ENCODE measurements at regions not wholly inside any gene's neighbourhood (a gene's known extent, or its start where the extent isn't known, plus 50 kb on each side); places are given as distances from the start of the nearest gene placed in this dataset.
"Not testable (repeated sequence)": the region's sequence is repeated elsewhere in the genome, so short reads cannot be mapped to it uniquely, and the experiment has no call there.

- no peak for DNase-seq (ENCODE audit: low spot score)
These were observed 56.3 kb downstream of the SOX14 start for GRCh38 chr3:137820366-137820765.

GRCh38 chr3:137835096-137835495 lies 71.0 kb downstream of the SOX14 start:
- DNase-seq (ENCODE audit: low spot score): no peak

GRCh38 chr3:137845194-137845593 lies 81.1 kb downstream of the SOX14 start:
- no peak for DNase-seq (ENCODE audit: low spot score)

- no peak for DNase-seq (ENCODE audit: low spot score)
These were observed 81.6 kb downstream of the SOX14 start for GRCh38 chr3:137845666-137846065.

GRCh38 chr3:137852391-137852830 lies 88.3 kb downstream of the SOX14 start:
- DNase-seq (ENCODE audit: low spot score): no peak

DNA sequence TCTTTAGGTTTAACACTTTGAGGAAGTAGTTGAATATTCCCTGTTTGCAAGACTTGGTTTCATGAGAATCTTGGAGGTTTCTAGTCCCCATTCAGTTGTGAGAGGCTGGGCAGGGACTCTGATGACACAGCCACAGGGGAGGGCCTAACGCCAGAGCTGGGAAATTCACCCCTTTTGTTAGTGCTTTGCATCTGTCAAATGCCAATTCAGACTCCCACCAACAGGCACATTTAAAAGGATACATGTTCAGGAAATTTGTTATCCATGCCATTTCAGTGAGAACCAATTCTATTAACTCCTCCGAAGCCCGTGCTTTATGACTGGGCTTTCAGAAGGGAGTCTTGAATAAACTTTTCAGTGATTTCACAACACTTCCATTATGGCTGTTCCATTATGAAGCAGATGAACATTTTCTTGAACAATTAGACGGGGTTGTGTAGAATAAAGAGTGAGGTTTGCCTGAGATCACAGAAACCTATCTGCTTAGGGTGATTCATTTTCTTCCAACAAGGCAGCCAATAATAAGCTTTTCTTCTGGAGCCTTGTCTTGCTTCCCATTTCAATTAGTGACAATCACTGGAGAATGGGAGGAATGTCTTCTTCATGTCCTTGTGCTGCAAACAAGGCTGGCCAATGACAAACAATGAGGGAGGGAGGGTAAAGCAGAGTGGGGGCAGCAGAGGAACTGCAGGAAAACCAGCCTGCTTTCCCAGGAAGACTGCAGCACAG lies 90.6 kb downstream of the SOX14 start:
- DNase-seq (ENCODE audit: low spot score): no peak

GRCh38 chr3:137866001-137866400 lies 101.9 kb downstream of the SOX14 start:
- DNase-seq (ENCODE audit: low spot score): no peak

- no peak for DNase-seq (ENCODE audit: low spot score)
These were observed 102.8 kb downstream of the SOX14 start for GRCh38 chr3:137866933-137867332.

DNA sequence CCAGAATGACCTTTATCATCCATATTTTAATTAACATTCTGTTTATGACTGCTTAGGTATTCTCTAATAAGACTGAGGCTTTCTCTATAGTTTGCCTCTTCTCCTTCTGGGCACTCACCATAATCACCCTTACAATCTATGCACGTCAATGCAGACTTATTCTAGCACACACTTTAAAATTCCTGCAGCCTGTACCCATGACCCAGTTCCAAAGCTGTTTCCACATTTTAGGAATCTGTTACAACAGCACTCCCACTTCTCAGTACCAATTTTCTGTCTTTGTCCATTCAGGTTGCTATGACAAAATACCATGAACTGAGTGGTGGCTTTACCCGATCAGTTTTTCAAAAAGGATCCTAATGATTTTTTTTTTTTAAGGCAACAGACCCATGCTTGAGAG lies 103.5 kb downstream of the SOX14 start:
- no peak for DNase-seq (ENCODE audit: low spot score)

DNA sequence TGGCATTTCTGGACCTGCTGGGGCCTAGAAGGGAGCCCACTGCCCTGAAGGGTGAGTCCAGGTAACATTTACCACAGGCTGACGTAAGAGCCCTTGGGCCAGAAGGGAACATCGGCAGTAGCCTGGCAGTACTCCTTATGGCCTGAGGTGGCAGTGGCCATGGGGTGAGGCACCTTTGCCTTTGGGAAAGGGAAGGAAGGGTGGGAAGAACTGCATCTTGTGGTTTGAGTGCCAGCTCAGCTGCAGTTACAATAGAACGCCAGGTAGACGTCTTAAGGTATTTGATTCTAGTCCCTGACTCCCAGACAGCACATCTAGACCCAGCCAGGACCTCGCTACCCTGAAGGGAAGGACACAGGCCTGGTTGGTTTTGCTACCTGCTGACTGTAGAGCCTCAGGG lies 104.9 kb downstream of the SOX14 start:
- DNase-seq (ENCODE audit: low spot score): no peak

DNA sequence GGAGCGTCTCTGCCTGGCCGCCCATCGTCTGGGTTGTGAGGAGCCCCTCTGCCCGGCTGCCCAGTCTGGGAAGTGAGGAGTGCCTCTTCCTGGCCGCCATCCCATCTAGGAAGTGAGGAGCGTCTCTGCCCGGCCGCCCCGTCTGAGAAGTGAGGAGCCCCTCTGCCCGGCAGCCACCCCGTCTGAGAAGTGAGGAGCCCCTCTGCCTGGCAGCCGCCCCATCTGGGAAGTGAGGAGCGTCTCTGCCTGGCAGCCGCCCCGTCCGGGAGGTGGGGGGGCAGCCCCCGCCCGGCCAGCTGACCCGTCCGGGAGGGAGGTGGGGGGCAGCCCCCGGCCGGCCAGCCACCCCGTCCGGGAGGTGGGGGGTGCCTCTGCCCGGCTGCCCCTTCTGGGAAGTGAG lies 108.5 kb downstream of the SOX14 start:
- not testable (repeated sequence) for DNase-seq (ENCODE audit: low spot score)

DNA sequence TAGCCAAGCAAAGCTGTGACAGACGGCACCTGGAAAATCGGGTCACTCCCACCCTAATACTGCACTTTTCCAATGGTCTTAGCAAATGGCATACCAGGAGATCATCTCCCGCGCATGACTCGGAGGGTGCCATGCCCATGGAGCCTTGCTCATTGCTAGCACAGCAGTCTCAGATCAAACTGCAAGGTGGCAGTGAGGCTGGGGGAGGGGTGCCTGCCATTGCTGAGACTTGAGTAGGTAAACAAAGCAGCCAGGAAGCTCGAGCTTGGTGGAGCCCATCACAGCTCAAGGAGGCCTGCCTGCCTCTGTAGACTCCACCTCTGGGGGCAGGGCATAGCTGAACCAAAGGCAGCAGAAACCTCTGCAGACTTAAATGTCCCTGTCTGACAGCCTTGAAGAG lies 113.1 kb upstream of the CLDN18 start:
- not testable (repeated sequence) for DNase-seq (ENCODE audit: low spot score)

DNA sequence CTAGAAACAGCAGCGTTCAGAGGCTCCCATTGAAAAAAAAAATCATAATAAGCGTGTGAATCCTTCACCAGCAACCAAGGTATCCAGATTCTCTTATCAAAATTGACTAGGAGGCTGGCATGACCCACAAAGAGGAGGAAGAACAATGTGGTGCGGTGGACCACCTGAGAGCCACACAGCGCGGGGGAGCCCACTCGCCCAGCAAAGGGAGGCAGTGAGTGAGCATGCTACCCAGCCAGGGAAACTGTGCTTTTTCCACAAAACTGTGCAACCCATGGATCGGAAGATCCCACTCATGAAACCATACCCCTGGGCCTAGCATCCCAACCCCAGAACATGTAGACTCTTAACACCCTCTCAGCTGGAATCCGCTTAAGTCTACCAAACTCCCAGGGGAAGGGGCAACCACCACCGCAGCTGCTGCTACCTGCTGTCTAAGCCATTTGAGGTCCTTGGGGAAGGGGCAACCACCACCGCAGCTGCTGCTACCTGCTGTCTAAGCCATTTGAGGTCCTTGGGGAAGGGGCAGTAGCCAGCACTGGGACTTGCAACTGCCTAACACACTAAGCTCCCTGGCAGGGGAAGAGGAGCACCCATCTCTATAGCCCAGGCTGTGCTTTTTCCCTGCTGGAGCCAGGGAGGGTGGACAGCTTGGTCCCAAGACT lies 102.8 kb upstream of the CLDN18 start:
- DNase-seq (ENCODE audit: low spot score): no peak

DNA sequence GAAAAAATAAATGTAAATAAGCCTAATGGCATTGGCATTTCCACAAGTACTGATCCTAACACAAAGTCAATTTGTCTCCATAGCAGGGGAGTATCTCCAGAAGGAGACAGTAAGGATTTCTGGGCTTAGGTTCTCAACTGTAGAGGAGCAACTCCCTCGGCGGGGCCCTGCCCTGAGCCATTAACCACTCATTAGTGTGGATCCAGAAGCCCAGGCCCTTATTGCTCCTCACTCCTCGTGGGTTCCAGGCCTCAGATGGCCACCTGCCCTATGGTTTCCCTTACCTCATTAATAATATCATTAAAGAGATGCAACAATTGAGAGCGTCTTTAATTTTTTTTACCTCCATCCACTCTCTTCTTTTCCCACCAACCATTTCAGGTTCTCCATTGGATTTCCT lies 85.3 kb upstream of the CLDN18 start:
- no peak for DNase-seq (ENCODE audit: low spot score)

- no peak for DNase-seq (ENCODE audit: low spot score)
These were observed 84.9 kb upstream of the CLDN18 start for GRCh38 chr3:137925080-137925479.

- DNase-seq (ENCODE audit: low spot score): no peak
These were observed 83.0 kb upstream of the CLDN18 start for GRCh38 chr3:137926991-137927390.

DNA sequence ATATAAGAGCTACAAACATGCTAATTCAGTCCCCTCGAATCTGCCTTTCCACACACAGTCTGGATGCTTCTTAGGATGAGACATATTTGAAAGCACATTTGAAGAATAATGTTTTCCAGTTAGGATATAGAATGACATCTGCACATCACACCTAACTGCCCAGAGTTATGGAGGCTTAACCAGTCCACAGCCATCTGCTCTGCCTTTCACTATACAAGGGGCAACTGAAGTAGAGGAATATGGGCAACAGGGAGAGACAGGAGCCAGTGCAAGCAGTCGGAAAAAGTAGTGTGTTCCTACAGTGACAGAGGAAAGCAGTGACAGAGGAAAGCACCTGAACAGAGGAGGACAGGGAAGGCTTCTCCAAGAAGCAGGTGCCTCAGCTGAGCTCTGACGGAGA lies 79.0 kb upstream of the CLDN18 start:
- DNase-seq (ENCODE audit: low spot score): no peak

GRCh38 chr3:137938876-137939275 lies 71.1 kb upstream of the CLDN18 start:
- DNase-seq (ENCODE audit: low spot score): no peak

GRCh38 chr3:137944593-137944992 lies 65.4 kb upstream of the CLDN18 start:
- DNase-seq (ENCODE audit: low spot score): no peak

DNA sequence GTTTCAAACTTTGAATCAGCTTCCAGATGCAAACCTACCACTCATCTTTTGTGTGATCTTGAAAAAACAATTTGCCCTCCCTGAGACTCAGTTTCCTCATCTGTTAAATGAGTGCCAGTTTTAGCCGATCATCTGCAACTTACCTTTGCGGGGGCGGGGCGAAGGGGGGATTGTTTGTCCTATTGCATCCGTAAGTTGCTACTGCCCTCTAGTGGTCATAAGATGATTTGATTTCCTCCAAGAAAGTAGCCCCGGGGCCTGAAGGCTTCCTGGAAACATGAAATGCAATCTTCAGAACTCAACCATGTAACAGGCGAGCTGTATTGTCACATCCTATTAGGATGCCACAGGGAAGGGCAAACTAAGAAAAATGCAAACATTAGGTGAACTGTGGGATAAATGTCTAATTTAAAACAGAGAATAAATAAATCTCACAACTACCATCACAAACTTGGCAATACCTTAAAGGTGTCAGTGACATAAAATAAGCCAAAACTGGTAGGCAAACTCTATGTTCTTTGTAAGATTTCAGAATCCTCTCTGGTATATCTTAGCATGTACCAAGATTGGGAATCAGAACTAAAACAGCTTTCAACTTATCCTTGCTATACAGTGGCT lies 63.5 kb upstream of the CLDN18 start:
- peak; percentile 59 for DNase-seq (ENCODE audit: low spot score)

GRCh38 chr3:137947117-137947516 lies 62.8 kb upstream of the CLDN18 start:
- no peak for DNase-seq (ENCODE audit: low spot score)

DNA sequence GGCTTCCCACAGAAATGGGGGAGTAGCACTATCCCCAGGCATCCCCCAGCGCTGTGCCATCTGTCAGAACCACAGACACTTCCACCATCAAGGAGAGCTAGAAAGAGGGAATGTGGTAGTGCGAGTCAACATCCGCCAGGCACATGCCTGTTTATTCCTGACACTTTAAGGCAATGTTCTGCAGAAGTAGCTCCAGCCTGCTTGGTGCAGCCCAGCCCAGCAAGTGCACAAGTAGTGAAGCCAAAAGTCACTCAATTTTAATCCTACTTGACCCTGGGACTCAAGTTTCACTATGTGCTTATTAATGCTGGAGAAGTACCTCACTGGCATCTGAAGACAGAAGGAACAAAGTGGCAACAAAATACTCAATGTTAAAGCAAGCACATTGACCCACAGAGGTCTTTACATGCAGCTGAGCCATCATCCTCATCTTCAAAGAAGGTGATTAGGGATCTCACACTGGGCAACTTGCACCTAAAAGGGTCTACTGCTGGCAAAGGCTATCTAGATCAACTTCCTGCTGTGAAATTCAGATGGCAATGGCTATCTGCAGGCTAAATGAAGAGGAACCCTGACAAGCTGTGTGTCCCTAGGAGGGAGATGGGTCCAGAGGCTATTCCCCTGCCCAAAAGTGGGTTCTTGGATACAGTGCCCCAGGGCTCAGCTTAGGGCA lies 61.4 kb upstream of the CLDN18 start:
- DNase-seq (ENCODE audit: low spot score): no peak

GRCh38 chr3:137958636-137959035 lies 51.3 kb upstream of the CLDN18 start:
- DNase-seq (ENCODE audit: low spot score): no peak

Data from AG08395 (cell line).